ENCODE measurements at regions not wholly inside any gene's neighbourhood (a gene's known extent, or its start where the extent isn't known, plus 50 kb on each side); places are given as distances from the start of the nearest gene placed in this dataset.

GRCh38 chr1:5340560-5341130 lies 651.6 kb downstream of the NPHP4 start:
- no peak for DNase-seq (ENCODE audit: low read depth in 2 of 2)

DNA sequence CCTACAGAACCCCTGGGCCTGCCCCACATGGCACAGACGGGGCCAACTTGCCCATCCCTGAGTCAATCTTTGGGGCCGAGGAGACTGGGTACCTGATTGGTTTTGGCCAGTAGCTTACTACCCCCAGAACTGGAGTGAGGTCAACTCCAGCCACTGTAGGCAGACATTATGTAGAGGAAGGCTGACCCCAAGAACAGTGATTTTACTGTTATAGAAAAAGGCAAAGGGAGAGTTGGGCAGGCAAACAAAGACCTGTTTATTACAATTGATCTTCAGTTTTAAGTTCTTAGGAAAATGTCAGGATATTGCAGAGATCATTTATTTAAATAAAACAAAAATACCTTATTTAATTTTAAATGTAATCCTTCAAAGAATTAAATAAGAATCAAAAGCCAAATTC lies 653.8 kb downstream of the NPHP4 start:
- no peak for DNase-seq (ENCODE audit: low read depth in 2 of 2)

DNA sequence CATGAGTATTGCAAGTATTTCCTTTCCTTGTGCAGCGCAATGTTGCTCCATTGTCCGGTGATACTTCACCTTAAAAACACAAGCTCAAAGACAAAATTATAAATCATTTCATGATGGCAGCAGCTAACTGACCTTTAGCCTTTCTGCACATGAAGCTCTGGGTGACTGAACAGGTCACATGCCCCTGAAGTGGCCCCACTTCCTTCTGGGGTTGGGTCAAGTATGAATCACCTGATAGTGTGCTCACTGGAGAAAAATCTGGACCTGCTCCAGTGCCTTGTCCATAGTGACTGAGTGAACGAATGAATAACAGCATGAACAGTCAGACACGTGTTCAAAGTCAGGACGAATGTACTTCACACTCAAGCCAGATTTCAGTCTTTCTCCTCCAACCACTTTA lies 658.9 kb downstream of the NPHP4 start:
- DNase-seq (ENCODE audit: low read depth in 2 of 2), result no peak

DNA sequence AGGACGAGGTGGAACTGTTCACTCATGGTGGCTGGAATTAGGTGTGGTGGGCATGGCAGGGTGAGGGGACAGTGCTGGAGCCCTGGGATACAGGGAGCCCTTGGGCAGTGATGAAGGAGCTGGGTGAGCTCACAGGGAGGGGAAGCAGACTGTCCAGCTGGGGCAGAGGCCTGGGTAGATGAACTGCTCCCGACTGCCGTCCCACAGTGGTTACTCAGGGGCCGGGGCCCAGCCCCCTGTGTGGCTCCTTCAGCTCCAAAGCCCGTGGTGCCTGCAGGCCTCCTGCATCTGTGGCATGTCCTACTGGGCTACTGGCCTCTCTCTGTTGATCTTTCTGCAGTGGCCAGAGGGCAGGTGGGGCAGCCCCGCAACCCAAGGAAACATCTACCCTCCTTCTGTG lies 661.1 kb downstream of the NPHP4 start:
- no peak for DNase-seq (ENCODE audit: low read depth in 2 of 2)

- DNase-seq (ENCODE audit: low read depth in 2 of 2), result no peak
These were observed 663.0 kb downstream of the NPHP4 start for GRCh38 chr1:5329068-5329739.

DNA sequence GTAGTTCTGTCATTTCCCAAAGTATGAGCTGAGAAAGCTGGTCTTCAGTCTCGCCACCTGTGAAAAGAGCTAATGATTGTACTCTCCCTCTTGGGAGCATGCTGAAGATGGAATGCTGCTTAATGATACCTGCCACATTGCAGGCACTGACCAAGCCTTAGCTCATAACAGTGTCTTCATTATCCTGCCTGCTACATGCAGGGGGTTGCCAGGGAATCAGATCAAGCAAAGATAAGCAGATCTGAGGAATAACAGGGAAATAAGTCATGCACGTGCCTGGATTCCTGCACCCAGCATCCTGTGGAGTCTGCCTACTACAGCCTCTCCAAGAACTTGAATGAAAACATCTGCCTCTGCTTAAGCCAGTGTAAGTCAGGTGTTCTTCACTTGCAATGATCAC lies 667.3 kb downstream of the NPHP4 start:
- DNase-seq (ENCODE audit: low read depth in 2 of 2), result no peak

DNA sequence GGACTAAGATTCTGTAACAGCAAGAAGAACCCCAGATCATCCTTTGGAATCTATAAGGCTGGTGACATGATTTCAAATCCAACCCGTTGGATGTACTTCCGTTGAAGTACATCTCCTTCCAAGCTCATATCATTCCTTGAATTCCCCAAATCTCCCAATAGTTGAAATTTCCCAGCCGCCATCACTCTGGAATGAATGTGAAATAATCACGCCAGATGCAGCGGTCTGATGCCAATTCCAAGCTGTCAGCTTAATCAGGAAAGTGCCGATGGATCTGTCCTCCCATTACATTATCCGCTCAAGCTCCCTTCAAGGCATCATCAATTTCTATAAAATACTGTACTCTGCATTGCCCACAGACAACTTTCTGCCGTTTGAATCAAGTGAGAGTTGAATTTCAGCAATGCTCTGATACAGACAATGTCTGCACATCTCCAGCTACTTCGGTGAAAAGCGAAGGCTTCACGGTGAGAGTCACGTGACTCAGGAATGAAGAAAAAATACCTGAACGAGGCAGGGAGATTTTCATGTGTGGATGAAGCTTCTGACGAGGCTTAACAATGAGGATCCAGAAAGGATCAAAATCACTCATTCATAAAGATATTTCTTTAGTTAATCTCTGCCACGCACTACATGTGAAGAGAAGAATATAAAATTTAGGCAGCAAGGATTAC lies 663.9 kb downstream of the AJAP1 start:
- DNase-seq (ENCODE audit: low read depth in 2 of 2), result no peak

- DNase-seq (ENCODE audit: low read depth in 2 of 2), result no peak
These were observed 663.0 kb downstream of the AJAP1 start for GRCh38 chr1:5317391-5317790.

- no peak for DNase-seq (ENCODE audit: low read depth in 2 of 2)
These were observed 658.5 kb downstream of the AJAP1 start for GRCh38 chr1:5312862-5313261.

DNA sequence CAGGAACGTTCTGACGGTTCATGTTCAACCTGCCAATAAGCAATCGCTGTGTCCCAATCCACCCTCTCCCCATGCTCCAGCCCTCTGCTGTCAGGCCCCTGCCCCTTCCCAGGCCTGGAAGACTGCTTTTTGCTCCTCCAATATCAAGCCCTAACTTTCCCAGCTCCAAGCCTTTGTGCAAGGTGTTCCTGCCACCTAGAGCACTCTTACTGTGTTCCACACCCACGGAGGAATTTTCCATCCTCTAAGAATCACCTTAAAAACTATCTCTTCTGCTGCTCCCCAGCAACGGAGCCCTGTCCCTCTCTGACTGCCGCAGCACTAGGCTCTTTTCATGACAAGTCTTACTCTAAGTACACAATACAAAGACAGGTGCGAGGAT lies 657.9 kb downstream of the AJAP1 start:
- DNase-seq (ENCODE audit: low read depth in 2 of 2), result no peak

- no peak for DNase-seq (ENCODE audit: low read depth in 2 of 2)
These were observed 657.4 kb downstream of the AJAP1 start for GRCh38 chr1:5311634-5312292.

- DNase-seq (ENCODE audit: low read depth in 2 of 2), result no peak
These were observed 656.7 kb downstream of the AJAP1 start for GRCh38 chr1:5311147-5311546.

GRCh38 chr1:5308249-5308648 lies 653.8 kb downstream of the AJAP1 start:
- no peak for DNase-seq (ENCODE audit: low read depth in 2 of 2)

DNA sequence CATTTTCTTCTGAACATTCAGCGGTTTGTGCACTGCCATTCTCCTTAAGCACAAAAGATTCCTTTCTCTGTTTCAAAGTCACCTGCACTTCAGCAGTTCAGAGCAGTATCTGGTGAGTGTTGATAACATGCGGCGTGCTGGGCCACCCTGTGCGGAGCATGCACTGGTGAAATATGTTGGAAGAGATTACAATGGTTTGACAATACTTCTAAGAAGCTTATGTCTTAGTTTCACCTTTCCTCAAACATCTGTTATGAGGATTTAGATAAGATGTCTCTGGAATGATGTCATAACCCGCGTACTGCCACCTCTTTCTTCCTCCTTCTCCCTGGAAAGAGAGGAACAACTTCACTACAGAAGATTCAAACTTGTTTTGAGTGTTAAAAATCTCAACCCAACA lies 650.3 kb downstream of the AJAP1 start:
- DNase-seq (ENCODE audit: low read depth in 2 of 2), result no peak

DNA sequence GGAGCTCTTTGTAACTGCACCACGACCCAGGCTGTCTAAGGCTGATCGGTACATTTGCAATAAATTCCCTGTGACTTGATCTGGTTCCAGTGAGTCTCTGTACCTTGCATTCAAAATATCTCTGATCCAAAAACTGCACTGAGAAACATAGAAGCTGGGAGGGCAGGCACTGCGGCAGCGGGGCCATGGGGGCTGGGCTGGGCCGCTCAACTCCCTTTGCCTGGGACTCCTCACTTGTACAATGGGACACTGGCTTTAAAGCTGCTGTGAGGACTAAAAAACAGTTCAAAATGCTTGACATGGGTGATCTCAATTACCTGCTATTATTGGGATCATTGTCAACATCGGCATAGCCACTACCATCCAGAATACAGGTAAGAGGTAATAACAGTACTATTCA lies 644.0 kb downstream of the AJAP1 start:
- DNase-seq (ENCODE audit: low read depth in 2 of 2), result no peak

GRCh38 chr1:5297886-5298239 lies 643.5 kb downstream of the AJAP1 start:
- no peak for DNase-seq (ENCODE audit: low read depth in 2 of 2)

GRCh38 chr1:5297180-5297885 lies 642.9 kb downstream of the AJAP1 start:
- no peak for DNase-seq (ENCODE audit: low read depth in 2 of 2)

- DNase-seq (ENCODE audit: low read depth in 2 of 2), result no peak
These were observed 642.3 kb downstream of the AJAP1 start for GRCh38 chr1:5296557-5297179.

DNA sequence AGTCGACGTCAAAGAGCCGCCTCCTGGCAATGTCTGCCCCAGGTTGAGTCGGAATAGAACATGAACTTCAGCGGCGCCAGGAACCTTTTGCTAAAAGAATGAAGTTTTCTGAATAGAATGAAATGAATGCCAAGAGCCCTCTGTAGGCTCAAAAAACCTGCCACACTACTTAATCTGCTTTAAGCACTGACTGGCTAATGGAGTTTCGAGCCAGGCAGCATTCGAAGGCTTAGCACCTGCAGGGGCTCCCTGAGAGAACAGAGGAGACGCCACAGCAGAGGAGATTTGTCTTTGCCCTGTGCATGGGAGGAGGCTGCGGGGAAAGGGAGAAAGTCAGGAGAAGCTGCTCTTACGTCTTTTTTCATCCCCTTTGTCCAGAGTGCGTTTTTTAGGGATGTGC lies 641.7 kb downstream of the AJAP1 start:
- no peak for DNase-seq (ENCODE audit: low read depth in 2 of 2)

- DNase-seq (ENCODE audit: low read depth in 2 of 2), result no peak
These were observed 637.5 kb downstream of the AJAP1 start for GRCh38 chr1:5291889-5292288.

GRCh38 chr1:5287178-5288150 lies 633.1 kb downstream of the AJAP1 start:
- no peak for DNase-seq (ENCODE audit: low read depth in 2 of 2)

All from fibroblast of skin of left biceps (primary cell).